ENCODE measurements at regions not wholly inside any gene's neighbourhood (a gene's known extent, or its start where the extent isn't known, plus 50 kb on each side); places are given as distances from the start of the nearest gene placed in this dataset.

DNA sequence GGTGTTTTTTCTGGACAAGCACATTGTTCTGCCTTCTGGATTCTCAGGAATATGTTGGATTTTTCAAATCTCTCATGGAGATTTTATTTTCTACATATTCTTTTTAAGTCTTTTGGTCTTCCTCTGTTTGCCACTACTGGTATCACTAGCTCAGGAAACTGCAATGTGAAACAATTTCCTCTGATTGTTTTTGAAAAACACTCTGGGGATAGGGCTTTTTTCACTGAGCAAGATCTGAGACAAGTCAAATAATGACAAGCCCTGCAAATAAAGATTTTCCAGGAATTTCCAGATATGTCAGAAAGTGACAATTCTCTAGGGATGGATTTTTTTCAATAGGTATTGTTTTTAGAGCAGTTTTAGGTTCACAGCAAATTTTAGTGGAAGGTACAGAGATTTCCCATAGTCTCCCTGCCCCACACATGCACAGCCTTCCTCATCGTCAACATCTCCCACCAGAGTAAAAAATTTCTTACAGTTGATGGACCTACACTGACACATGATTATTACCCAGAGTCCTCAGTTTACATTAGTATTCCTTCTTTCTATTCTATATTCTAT lies 86.9 kb upstream of the TMEM161B start:
- TF ChIP-seq, protein P1, sequence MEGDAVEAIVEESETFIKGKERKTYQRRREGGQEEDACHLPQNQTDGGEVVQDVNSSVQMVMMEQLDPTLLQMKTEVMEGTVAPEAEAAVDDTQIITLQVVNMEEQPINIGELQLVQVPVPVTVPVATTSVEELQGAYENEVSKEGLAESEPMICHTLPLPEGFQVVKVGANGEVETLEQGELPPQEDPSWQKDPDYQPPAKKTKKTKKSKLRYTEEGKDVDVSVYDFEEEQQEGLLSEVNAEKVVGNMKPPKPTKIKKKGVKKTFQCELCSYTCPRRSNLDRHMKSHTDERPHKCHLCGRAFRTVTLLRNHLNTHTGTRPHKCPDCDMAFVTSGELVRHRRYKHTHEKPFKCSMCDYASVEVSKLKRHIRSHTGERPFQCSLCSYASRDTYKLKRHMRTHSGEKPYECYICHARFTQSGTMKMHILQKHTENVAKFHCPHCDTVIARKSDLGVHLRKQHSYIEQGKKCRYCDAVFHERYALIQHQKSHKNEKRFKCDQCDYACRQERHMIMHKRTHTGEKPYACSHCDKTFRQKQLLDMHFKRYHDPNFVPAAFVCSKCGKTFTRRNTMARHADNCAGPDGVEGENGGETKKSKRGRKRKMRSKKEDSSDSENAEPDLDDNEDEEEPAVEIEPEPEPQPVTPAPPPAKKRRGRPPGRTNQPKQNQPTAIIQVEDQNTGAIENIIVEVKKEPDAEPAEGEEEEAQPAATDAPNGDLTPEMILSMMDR (conservative IDR thresholded peaks at IDR 0.05; ENCODE audit: low read length) = no peak
- no peak for TF ChIP-seq EZH2phosphoT487 (IDR thresholded peaks at IDR 0.05; ENCODE audit: borderline replicate concordance, low read depth, low read length)
